NT2/D1 (cell line): ENCODE measurements at regions not wholly inside any gene's neighbourhood (a gene's known extent, or its start where the extent isn't known, plus 50 kb on each side); places are given as distances from the start of the nearest gene placed in this dataset.

Experiments
- SUZ12 ChIP-seq: IDR thresholded peaks from 2 replicates; pipeline ENCODE4 v1.6.1; 2011; ENCODE audit not compliant: insufficient read length, insufficient read depth; ENCODE audit errors: extremely low read depth
- YY1 ChIP-seq: IDR thresholded peaks from 2 replicates; pipeline ENCODE4 v1.6.1; 2011; ENCODE audit not compliant: insufficient read length, insufficient read depth
- ZNF274 ChIP-seq: IDR thresholded peaks from 2 replicates; pipeline ENCODE4 v1.6.1; 2011; ENCODE audit warnings: mild to moderate bottlenecking, low read depth, low read length

DNA sequence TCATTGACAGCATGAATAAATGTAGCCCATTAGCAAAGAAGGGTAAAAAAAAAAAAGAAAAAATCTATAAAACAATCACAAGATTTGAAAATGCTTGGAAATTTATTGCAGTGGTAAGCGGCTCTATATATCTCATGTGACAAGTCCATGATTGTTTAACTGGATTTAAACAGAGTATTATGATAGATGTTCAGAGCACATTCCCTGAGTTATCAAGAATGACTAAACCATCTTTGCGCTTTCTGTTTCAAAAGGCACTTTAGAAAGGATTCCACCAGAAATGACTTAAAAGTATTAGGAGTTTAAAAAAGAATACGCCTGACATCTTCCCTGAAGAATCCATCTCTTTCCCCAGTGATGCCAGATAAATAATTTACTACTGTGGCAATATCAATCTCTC is 409.5 kb upstream of the UBE2E3 start:
- no peak for TF ChIP-seq SUZ12
- TF ChIP-seq ZNF274: no peak
- no peak for TF ChIP-seq YY1
